Gastrocnemius medialis (tissue), 4 donors: ENCODE measurements at regions not wholly inside any gene's neighbourhood (a gene's known extent, or its start where the extent isn't known, plus 50 kb on each side); places are given as distances from the start of the nearest gene placed in this dataset.

Experiments used
- POLR2A ChIP-seq, 2 donors: fragments of 450-650 bp; IDR thresholded peaks; one replicate each; pipeline ENCODE4 v1.6.1; 2017; ENCODE audit warnings: antibody characterized with exemption in 2 of 2, mild to moderate bottlenecking in 2 of 2, moderate library complexity in 2 of 2
- TF ChIP-seq, protein P1 (sequence below), 5 experiments: fragments of 450-650 bp in 3 of 5; fragments of 200-600 bp in 2 of 5; sonication (generic) in 2 of 5; IDR thresholded peaks in 4 of 5; conservative IDR thresholded peaks in 1 of 5; 1 replicate in 4 of 5; 2 replicates in 1 of 5; pipeline ENCODE4 v1.5.1; 2016 to 2019; ENCODE audit warnings: antibody characterized with exemption in 5 of 5, mild to moderate bottlenecking in 3 of 5, moderate library complexity in 3 of 5

DNA sequence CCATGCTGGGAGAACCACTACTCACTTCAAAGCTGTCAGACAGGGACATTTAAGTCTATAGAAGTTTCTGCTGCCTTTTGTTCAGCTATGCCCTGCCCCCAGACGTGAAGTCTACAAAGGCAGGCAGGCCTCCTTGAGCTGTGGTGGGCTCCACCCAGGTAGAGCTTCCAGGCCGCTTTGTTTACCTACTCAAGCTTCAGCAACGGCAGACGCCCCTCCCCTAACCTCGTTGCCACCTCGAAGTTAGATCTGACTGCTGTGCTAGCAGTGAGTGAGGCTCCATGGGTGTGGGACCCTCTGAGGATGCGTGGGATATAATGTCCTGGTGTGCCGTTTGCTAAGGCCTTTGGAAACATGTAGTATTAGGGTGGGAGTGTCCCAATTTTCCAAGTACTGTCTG is 276.7 kb downstream of the ZIC4 start:
- TF ChIP-seq POLR2A (IDR thresholded peaks at IDR 0.05): no peak
- TF ChIP-seq, protein P1, sequence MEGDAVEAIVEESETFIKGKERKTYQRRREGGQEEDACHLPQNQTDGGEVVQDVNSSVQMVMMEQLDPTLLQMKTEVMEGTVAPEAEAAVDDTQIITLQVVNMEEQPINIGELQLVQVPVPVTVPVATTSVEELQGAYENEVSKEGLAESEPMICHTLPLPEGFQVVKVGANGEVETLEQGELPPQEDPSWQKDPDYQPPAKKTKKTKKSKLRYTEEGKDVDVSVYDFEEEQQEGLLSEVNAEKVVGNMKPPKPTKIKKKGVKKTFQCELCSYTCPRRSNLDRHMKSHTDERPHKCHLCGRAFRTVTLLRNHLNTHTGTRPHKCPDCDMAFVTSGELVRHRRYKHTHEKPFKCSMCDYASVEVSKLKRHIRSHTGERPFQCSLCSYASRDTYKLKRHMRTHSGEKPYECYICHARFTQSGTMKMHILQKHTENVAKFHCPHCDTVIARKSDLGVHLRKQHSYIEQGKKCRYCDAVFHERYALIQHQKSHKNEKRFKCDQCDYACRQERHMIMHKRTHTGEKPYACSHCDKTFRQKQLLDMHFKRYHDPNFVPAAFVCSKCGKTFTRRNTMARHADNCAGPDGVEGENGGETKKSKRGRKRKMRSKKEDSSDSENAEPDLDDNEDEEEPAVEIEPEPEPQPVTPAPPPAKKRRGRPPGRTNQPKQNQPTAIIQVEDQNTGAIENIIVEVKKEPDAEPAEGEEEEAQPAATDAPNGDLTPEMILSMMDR (IDR thresholded peaks at IDR 0.05 in 4 of 5, conservative IDR thresholded peaks at IDR 0.05 in 1 of 5): no peak
